Effector memory CD8-positive, alpha-beta T cell (primary cell): ENCODE measurements at regions not wholly inside any gene's neighbourhood (a gene's known extent, or its start where the extent isn't known, plus 50 kb on each side); places are given as distances from the start of the nearest gene placed in this dataset.

Experiments
- ATAC-seq: fragments of 150-1000 bp; cut with Tn5 transposase; replicated peaks from 2 replicates; pipeline ENCODE4 v1.10.0; 2021; ENCODE audit warnings: mild to moderate bottlenecking, moderate library complexity
- DNase-seq, 3 experiments: peaks; one replicate each; pipeline ENCODE4 v3.0.0; 2021
- H3K27ac Mint-ChIP-seq, 2 donors: one replicate each; pipeline ENCODE4 v1.8.0; 2022; ENCODE audit warnings: mild to moderate bottlenecking in 2 of 2, mixed read lengths in 2 of 2, moderate library complexity in 2 of 2
- H3K27me3 Mint-ChIP-seq, 2 donors: one replicate each; pipeline ENCODE4 v1.8.0; 2022; ENCODE audit warnings: mixed read lengths in 2 of 2
- H3K36me3 Mint-ChIP-seq: one replicate; pipeline ENCODE4 v1.8.0; 2022; ENCODE audit warnings: mild to moderate bottlenecking, moderate library complexity, mixed read lengths; ENCODE audit not compliant: insufficient read depth
- H3K4me1 Mint-ChIP-seq, 2 donors: one replicate each; pipeline ENCODE4 v1.8.0; 2022; ENCODE audit warnings: low read depth in 2 of 2, mixed read lengths in 2 of 2
- H3K4me3 Mint-ChIP-seq, 2 donors: one replicate each; pipeline ENCODE4 v1.8.0; 2022; ENCODE audit warnings: mild to moderate bottlenecking in 2 of 2, mixed read lengths in 2 of 2, moderate library complexity in 2 of 2
- H3K9me3 Mint-ChIP-seq, 2 donors: one replicate each; pipeline ENCODE4 v1.8.0; 2022; ENCODE audit warnings: mixed read lengths in 2 of 2

GRCh38 chr5:124279146-124279876 is 467.1 kb downstream of the ZNF608 start:
- Mint-ChIP-seq H3K4me1 (no peaks in the 10 kb centered on the region), H3K4me3 (no peak overlapping the region), H3K36me3 (no peaks in the 10 kb centered on the region), H3K27ac (no peak overlapping the region), H3K27me3 (no peaks in the 10 kb centered on the region), H3K9me3 (peaks cover 7 to 11% of the 10 kb centered on the region in 2 donors)
- no peak for ATAC-seq
- DNase-seq, result no peak

- peaks cover 7 to 11% of the 10 kb centered on the region in 2 donors for H3K9me3 Mint-ChIP-seq
- H3K36me3 Mint-ChIP-seq, result no peaks in the 10 kb centered on the region
- ATAC-seq, result no peak
- no peak overlapping the region for H3K27ac Mint-ChIP-seq
- H3K27me3 Mint-ChIP-seq, result no peaks in the 10 kb centered on the region
- no peaks in the 10 kb centered on the region for H3K4me1 Mint-ChIP-seq
- no peak for DNase-seq
- H3K4me3 Mint-ChIP-seq, result no peak overlapping the region
Observed at GRCh38 chr5:124278636-124279035, 467.8 kb downstream of the ZNF608 start.

- no peak overlapping the region for H3K4me3 Mint-ChIP-seq
- ATAC-seq (no peak), DNase-seq (no peak)
- H3K36me3 Mint-ChIP-seq, result no peaks in the 10 kb centered on the region
- H3K27me3 Mint-ChIP-seq, result no peaks in the 10 kb centered on the region
- no peaks in the 10 kb centered on the region for H3K4me1 Mint-ChIP-seq
- H3K27ac Mint-ChIP-seq, result peak overlapping the region in 1 of 2 donors; percentile 62
- H3K9me3 Mint-ChIP-seq, result peaks cover 7 to 8% of the 10 kb centered on the region in 2 donors
Observed at GRCh38 chr5:124277767-124278545, 468.5 kb downstream of the ZNF608 start.

GRCh38 chr5:124276166-124276565 is 470.3 kb downstream of the ZNF608 start:
- no peaks in the 10 kb centered on the region for H3K27me3 Mint-ChIP-seq
- no peak overlapping the region for H3K4me3 Mint-ChIP-seq
- no peaks in the 10 kb centered on the region for H3K4me1 Mint-ChIP-seq
- DNase-seq, result no peak
- no peak overlapping the region for H3K27ac Mint-ChIP-seq
- ATAC-seq, result no peak
- H3K9me3 Mint-ChIP-seq, result peaks cover 3 to 7% of the 10 kb centered on the region in 2 donors
- no peaks in the 10 kb centered on the region for H3K36me3 Mint-ChIP-seq

GRCh38 chr5:124274949-124275348 is 471.5 kb downstream of the ZNF608 start:
- no peaks in the 10 kb centered on the region for H3K4me1 Mint-ChIP-seq
- H3K36me3 Mint-ChIP-seq, result no peaks in the 10 kb centered on the region
- DNase-seq (no peak), ATAC-seq (no peak)
- peaks cover 0 to 7% of the 10 kb centered on the region in 2 donors for H3K9me3 Mint-ChIP-seq
- no peaks in the 10 kb centered on the region for H3K27me3 Mint-ChIP-seq
- no peak overlapping the region for H3K27ac Mint-ChIP-seq
- no peak overlapping the region for H3K4me3 Mint-ChIP-seq

GRCh38 chr5:124264499-124264898 is 481.9 kb downstream of the ZNF608 start:
- H3K36me3 Mint-ChIP-seq, result no peaks in the 10 kb centered on the region
- H3K27me3 Mint-ChIP-seq, result no peaks in the 10 kb centered on the region
- peaks cover 0 to 4% of the 10 kb centered on the region in 2 donors for H3K9me3 Mint-ChIP-seq
- H3K27ac Mint-ChIP-seq, result no peak overlapping the region
- no peak overlapping the region for H3K4me3 Mint-ChIP-seq
- DNase-seq (no peak), ATAC-seq (no peak)
- H3K4me1 Mint-ChIP-seq, result no peaks in the 10 kb centered on the region

- no peak for ATAC-seq
- DNase-seq, result no peak
- peaks cover 3 to 4% of the 10 kb centered on the region in 2 donors for H3K9me3 Mint-ChIP-seq
- no peak overlapping the region for H3K27ac Mint-ChIP-seq
- H3K27me3 Mint-ChIP-seq, result no peaks in the 10 kb centered on the region
- H3K4me3 Mint-ChIP-seq, result no peak overlapping the region
- H3K4me1 Mint-ChIP-seq, result no peaks in the 10 kb centered on the region
- H3K36me3 Mint-ChIP-seq, result no peaks in the 10 kb centered on the region
Observed at GRCh38 chr5:124263680-124264491, 482.6 kb downstream of the ZNF608 start.

- H3K27ac Mint-ChIP-seq, result no peak overlapping the region
- ATAC-seq (no peak), DNase-seq (no peak)
- H3K9me3 Mint-ChIP-seq, result peaks cover 5 to 11% of the 10 kb centered on the region in 2 donors
- H3K36me3 Mint-ChIP-seq, result no peaks in the 10 kb centered on the region
- H3K4me1 Mint-ChIP-seq, result no peaks in the 10 kb centered on the region
- H3K4me3 Mint-ChIP-seq, result no peak overlapping the region
- H3K27me3 Mint-ChIP-seq, result no peaks in the 10 kb centered on the region
Observed at GRCh38 chr5:124262991-124263571, 483.4 kb downstream of the ZNF608 start.

GRCh38 chr5:124262470-124262869 is 484.0 kb downstream of the ZNF608 start:
- Mint-ChIP-seq H3K27ac (no peak overlapping the region), H3K27me3 (no peaks in the 10 kb centered on the region), H3K9me3 (peaks cover 5 to 18% of the 10 kb centered on the region in 2 donors), H3K4me1 (no peaks in the 10 kb centered on the region), H3K4me3 (no peak overlapping the region), H3K36me3 (no peaks in the 10 kb centered on the region)
- no peak for ATAC-seq
- DNase-seq, result no peak

- ATAC-seq (no peak), DNase-seq (no peak)
- Mint-ChIP-seq H3K9me3 (peaks cover 5 to 22% of the 10 kb centered on the region in 2 donors), H3K36me3 (no peaks in the 10 kb centered on the region), H3K27me3 (no peaks in the 10 kb centered on the region), H3K4me1 (no peaks in the 10 kb centered on the region), H3K4me3 (no peak overlapping the region), H3K27ac (no peak overlapping the region)
Observed at GRCh38 chr5:124261848-124262247, 484.6 kb downstream of the ZNF608 start.

GRCh38 chr5:124260921-124261515 is 485.4 kb downstream of the ZNF608 start:
- no peak for ATAC-seq

GRCh38 chr5:124259017-124259416 is 487.4 kb downstream of the ZNF608 start:
- DNase-seq (no peak), ATAC-seq (no peak)
- Mint-ChIP-seq H3K9me3 (peaks cover 10 to 34% of the 10 kb centered on the region in 2 donors), H3K27me3 (no peaks in the 10 kb centered on the region), H3K4me3 (no peak overlapping the region), H3K4me1 (no peaks in the 10 kb centered on the region), H3K27ac (no peak overlapping the region), H3K36me3 (no peaks in the 10 kb centered on the region)

More at GRCh38 chr5:124260921-124261515, 485.4 kb downstream of the ZNF608 start:
- H3K4me1 Mint-ChIP-seq, result no peaks in the 10 kb centered on the region
- no peak for DNase-seq
- no peaks in the 10 kb centered on the region for H3K27me3 Mint-ChIP-seq
- H3K36me3 Mint-ChIP-seq, result no peaks in the 10 kb centered on the region
- H3K4me3 Mint-ChIP-seq, result no peak overlapping the region
- peaks cover 5 to 30% of the 10 kb centered on the region in 2 donors for H3K9me3 Mint-ChIP-seq
- no peak overlapping the region for H3K27ac Mint-ChIP-seq

- ATAC-seq (no peak), DNase-seq (no peak)
- H3K36me3 Mint-ChIP-seq, result no peaks in the 10 kb centered on the region
- H3K9me3 Mint-ChIP-seq, result peaks cover 10 to 34% of the 10 kb centered on the region in 2 donors
- no peak overlapping the region for H3K4me3 Mint-ChIP-seq
- H3K4me1 Mint-ChIP-seq, result no peaks in the 10 kb centered on the region
- no peaks in the 10 kb centered on the region for H3K27me3 Mint-ChIP-seq
- H3K27ac Mint-ChIP-seq, result no peak overlapping the region
Observed at GRCh38 chr5:124257048-124257447, 489.4 kb downstream of the ZNF608 start.
